Keratinocyte (primary cell): ENCODE measurements at regions not wholly inside any gene's neighbourhood (a gene's known extent, or its start where the extent isn't known, plus 50 kb on each side); places are given as distances from the start of the nearest gene placed in this dataset.

Experiments
- DNase-seq: peaks from one replicate; pipeline ENCODE4 v3.0.0-alpha.2; 2011; ENCODE audit warnings: low read depth, missing footprints, low spot score
- FAIRE-seq: peaks from 2 replicates; lab custom pipeline; 2011; peaks lifted over from hg19 to GRCh38; lab: Jason Lieb, UNC
- H2AFZ ChIP-seq: 2 replicates; pipeline ENCODE4 v1.6.0; 2012; ENCODE audit warnings: low read length, control low read depth, inconsistent platforms; ENCODE audit not compliant: control insufficient read depth
- H3K27ac ChIP-seq: 2 replicates; pipeline ENCODE4 v1.5.1; 2011; ENCODE audit warnings: low read length; ENCODE audit not compliant: control insufficient read depth, insufficient read depth
- H3K27me3 ChIP-seq: 3 replicates; pipeline ENCODE4 v1.6.0; 2011; ENCODE audit warnings: low read length; ENCODE audit not compliant: control insufficient read depth, insufficient read depth; ENCODE audit errors: extremely low read depth
- H3K36me3 ChIP-seq, 2 experiments: 2 replicates in 1 of 2; 3 replicates in 1 of 2; pipeline ENCODE4 v1.5.1; 2011; ENCODE audit warnings: low read length in 2 of 2, mild to moderate bottlenecking in 1 of 2; ENCODE audit not compliant: control insufficient read depth in 2 of 2, insufficient read depth in 2 of 2; ENCODE audit errors: extremely low read depth in 1 of 2
- H3K4me1 ChIP-seq: 3 replicates; pipeline ENCODE4 v1.5.1; 2011; ENCODE audit warnings: low read length; ENCODE audit not compliant: control insufficient read depth, insufficient read depth; ENCODE audit errors: extremely low read depth
- H3K4me2 ChIP-seq: 3 replicates; pipeline ENCODE4 v1.6.0; 2011; ENCODE audit warnings: low read depth, low read length; ENCODE audit not compliant: control insufficient read depth, insufficient read depth; ENCODE audit errors: extremely low read depth
- H3K4me3 ChIP-seq, 3 experiments: fragments of 200-600 bp in 1 of 3; sonication (generic) in 1 of 3; 2 replicates in 2 of 3; 3 replicates in 1 of 3; pipeline ENCODE4 v1.5.1; 2011 to 2016; ENCODE audit warnings: low read length in 3 of 3, mild to moderate bottlenecking in 3 of 3, control low read depth in 2 of 3, inconsistent platforms in 1 of 3, low read depth in 1 of 3, mixed read lengths in 1 of 3, mixed run types in 1 of 3, moderate library complexity in 1 of 3; ENCODE audit not compliant: control insufficient read depth in 2 of 3, insufficient read depth in 2 of 3; ENCODE audit errors: extremely low read depth in 1 of 3
- H3K79me2 ChIP-seq: 2 replicates; pipeline ENCODE4 v1.6.0; 2012; ENCODE audit warnings: low read length; ENCODE audit not compliant: control insufficient read depth, insufficient read depth
- H3K9ac ChIP-seq: 3 replicates; pipeline ENCODE4 v1.6.0; 2011; ENCODE audit warnings: low read length; ENCODE audit not compliant: control insufficient read depth, insufficient read depth; ENCODE audit errors: extremely low read depth
- H3K9me1 ChIP-seq: 3 replicates; pipeline ENCODE4 v1.6.0; 2011; ENCODE audit warnings: low read length; ENCODE audit not compliant: control insufficient read depth, insufficient read depth; ENCODE audit errors: extremely low read depth
- H3K9me3 ChIP-seq: 2 replicates; pipeline ENCODE4 v1.5.1; 2012; ENCODE audit warnings: low read depth, low read length; ENCODE audit not compliant: control insufficient read depth
- H4K20me1 ChIP-seq: 3 replicates; pipeline ENCODE4 v1.6.0; 2011; ENCODE audit warnings: low read length; ENCODE audit not compliant: control insufficient read depth, insufficient read depth; ENCODE audit errors: extremely low read depth
- EZH2 ChIP-seq: IDR thresholded peaks from one replicate; pipeline ENCODE4 v1.6.1; 2012; ENCODE audit warnings: inconsistent platforms, mild to moderate bottlenecking, low read length, moderate library complexity
- dilution Hi-C: fragments of 300-500 bp; cut with MboI; formaldehyde crosslinking; loops from one replicate; pipeline ENCODE4 v1.7.0; 2020; ENCODE audit warnings: low sequenced_read_pairs; ENCODE audit not compliant: extremely low pct_ligation_motif_present
- TF ChIP-seq, protein P1 (sequence below), 3 experiments: IDR thresholded peaks in 1 of 3; conservative IDR thresholded peaks in 1 of 3; optimal IDR thresholded peaks in 1 of 3; 2 replicates in 2 of 3; 3 replicates in 1 of 3; pipeline versions ENCODE3 to v1.5.1; 2011; ENCODE audit warnings: low read length in 3 of 3, mild to moderate bottlenecking in 3 of 3, moderate library complexity in 2 of 3, control low read depth in 1 of 3, inconsistent platforms in 1 of 3; ENCODE audit not compliant: insufficient read depth in 2 of 3; ENCODE audit errors: extremely low read depth in 1 of 3

DNA sequence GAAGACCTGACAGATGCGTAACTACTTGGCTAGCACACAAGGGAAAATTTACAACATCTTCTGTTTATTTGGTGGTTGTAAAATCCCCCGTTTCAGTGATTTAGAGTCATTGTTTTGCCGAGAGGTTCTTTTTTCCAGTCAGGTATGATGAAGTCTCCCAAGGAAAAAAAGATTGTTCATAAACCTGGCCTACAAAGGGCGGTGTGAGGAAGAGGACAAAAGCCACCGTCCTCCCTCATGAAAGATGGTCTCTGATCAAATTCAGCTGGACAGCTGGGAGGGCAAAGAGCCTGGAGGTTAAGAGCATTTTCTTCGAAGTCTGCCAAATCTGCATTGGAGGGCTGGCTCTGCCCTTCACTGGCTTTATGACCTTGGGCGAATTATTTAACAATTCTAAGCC, 419.9 kb downstream of the HAPSTR1 start:
- TF ChIP-seq, protein P1, sequence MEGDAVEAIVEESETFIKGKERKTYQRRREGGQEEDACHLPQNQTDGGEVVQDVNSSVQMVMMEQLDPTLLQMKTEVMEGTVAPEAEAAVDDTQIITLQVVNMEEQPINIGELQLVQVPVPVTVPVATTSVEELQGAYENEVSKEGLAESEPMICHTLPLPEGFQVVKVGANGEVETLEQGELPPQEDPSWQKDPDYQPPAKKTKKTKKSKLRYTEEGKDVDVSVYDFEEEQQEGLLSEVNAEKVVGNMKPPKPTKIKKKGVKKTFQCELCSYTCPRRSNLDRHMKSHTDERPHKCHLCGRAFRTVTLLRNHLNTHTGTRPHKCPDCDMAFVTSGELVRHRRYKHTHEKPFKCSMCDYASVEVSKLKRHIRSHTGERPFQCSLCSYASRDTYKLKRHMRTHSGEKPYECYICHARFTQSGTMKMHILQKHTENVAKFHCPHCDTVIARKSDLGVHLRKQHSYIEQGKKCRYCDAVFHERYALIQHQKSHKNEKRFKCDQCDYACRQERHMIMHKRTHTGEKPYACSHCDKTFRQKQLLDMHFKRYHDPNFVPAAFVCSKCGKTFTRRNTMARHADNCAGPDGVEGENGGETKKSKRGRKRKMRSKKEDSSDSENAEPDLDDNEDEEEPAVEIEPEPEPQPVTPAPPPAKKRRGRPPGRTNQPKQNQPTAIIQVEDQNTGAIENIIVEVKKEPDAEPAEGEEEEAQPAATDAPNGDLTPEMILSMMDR (optimal IDR thresholded peaks at IDR 0.05 in 1 of 3, IDR thresholded peaks at IDR 0.05 in 1 of 3, conservative IDR thresholded peaks at IDR 0.05 in 1 of 3; ENCODE audit: extremely low read depth in 1 of 3, insufficient read depth in 2 of 3, low read length in 3 of 3) = no peak
- TF ChIP-seq EZH2 = no peak
- DNase-seq (no peak), FAIRE-seq (no peak)
- dilution Hi-C loops = no loop called here
- Histone ChIP-seq H3K9ac (no peak overlapping the region), H3K9me3 (no peaks in the 10 kb centered on the region), H3K4me3 (no peak overlapping the region), H3K9me1 (no peaks in the 10 kb centered on the region), H3K79me2 (no peaks in the 10 kb centered on the region), H3K4me2 (no peak overlapping the region), H2AFZ (no peak overlapping the region), H3K36me3 (no peaks in the 10 kb centered on the region), H3K4me1 (no peaks in the 10 kb centered on the region), H3K27me3 (no peaks in the 10 kb centered on the region), H4K20me1 (no peaks in the 10 kb centered on the region), H3K27ac (no peak overlapping the region)

DNA sequence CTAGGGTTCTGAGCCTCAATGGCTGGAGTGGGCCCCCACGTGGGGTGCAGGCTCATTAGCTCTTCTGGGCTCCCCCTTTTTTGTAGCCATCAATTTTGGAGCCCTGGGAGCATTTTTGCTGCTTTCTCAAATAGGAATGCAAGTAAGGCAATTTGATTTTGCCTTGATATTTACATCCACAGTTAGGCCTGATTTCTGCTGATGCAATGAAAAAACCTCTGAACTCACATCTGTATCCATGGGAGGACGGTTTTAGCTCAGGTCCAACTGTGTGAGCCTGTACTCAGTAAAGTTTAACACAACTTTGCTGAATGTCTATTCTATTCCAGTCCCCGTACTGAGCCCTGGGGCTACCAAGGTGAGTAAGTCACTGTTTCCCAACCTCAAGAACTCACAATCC, 425.0 kb downstream of the HAPSTR1 start:
- Histone ChIP-seq H3K4me3 (no peak overlapping the region), H3K27ac (no peak overlapping the region), H3K9me1 (no peaks in the 10 kb centered on the region), H4K20me1 (no peaks in the 10 kb centered on the region), H3K36me3 (no peaks in the 10 kb centered on the region), H3K9ac (no peak overlapping the region), H3K27me3 (no peaks in the 10 kb centered on the region), H3K4me2 (no peak overlapping the region), H2AFZ (no peak overlapping the region), H3K9me3 (no peaks in the 10 kb centered on the region), H3K4me1 (no peaks in the 10 kb centered on the region), H3K79me2 (no peaks in the 10 kb centered on the region)
- FAIRE-seq = no peak
- dilution Hi-C loops = no loop called here
- TF ChIP-seq, protein P1 (optimal IDR thresholded peaks at IDR 0.05 in 1 of 3, IDR thresholded peaks at IDR 0.05 in 1 of 3, conservative IDR thresholded peaks at IDR 0.05 in 1 of 3; ENCODE audit: extremely low read depth in 1 of 3, insufficient read depth in 2 of 3, low read length in 3 of 3) = no peak
- no peak for TF ChIP-seq EZH2
- no peak for DNase-seq
